ENCODE measurements at regions not wholly inside any gene's neighbourhood (a gene's known extent, or its start where the extent isn't known, plus 50 kb on each side); places are given as distances from the start of the nearest gene placed in this dataset.

DNA sequence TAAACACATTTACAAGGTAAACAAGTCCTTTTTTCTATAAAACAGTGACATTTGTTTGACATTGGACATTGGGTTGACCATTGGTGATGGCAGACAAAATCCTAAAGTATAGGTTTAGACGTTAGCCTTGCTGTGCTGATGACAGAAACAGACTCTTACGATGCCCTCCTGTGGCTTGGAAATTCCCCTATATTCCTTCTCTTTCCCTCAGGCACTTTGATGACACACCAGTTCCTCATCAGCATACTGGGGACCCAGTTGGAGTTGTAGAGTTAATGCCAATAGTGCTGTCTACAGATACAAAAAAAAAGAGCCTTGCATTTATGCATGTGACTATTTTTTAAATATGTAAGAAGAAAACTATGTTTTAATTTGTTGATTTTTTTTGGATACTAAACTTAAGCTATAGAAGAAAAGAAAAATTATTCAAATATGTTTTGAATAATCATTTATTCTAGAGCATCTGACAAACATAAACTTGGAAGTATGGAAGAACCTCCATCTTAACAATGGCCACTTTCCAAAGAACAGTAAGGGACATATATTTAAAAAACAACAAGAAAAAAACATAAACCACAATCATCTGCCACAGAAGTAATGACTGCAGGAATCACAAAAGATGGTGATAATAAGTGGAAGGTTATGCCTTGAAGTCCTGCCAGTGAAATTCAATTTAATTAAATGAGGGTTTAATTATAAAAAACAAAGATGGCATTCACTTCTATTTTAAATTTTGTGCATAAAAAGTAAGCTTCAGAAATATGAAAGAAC, 75.6 kb upstream of the SNCAIP start:
- no peaks in the 10 kb centered on the region for H3K9me1 ChIP-seq (replicated peaks; ENCODE audit: control insufficient read depth, extremely low read depth, insufficient read depth, low read length)
- intact Hi-C loops (cut with micrococcal nuclease) (no loop called here), dilution Hi-C loops (cut with MboI; ENCODE audit: extremely low pct_ligation_motif_present, low sequenced_read_pairs) (no loop called here)
- H3K79me2 ChIP-seq (ENCODE audit: control insufficient read depth, insufficient read depth, low read length): no peaks in the 10 kb centered on the region
- no peaks in the 10 kb centered on the region for H4K20me1 ChIP-seq (replicated peaks; ENCODE audit: control insufficient read depth, extremely low read depth, insufficient read depth, low read length)
- no peak overlapping the region for H3K4me3 ChIP-seq (replicated peaks in 1 of 3; ENCODE audit: insufficient read depth in 1 of 3, low read depth in 1 of 3, low read length in 3 of 3)
- POLR2A ChIA-PET: no interaction called here
- no peaks in the 10 kb centered on the region for H3K9me3 ChIP-seq (replicated peaks; ENCODE audit: control insufficient read depth, insufficient read depth, low read length)
- H3K27ac ChIP-seq (ENCODE audit: insufficient read depth, low read depth, low read length): no peak overlapping the region
- CTCF ChIA-PET: no interaction called here
- BruUV-seq (replicated peaks): no TSS peak
- FAIRE-seq (no peak), DNase-seq (ENCODE audit: low read depth, low spot score) (no peak)
- no peaks in the 10 kb centered on the region for H3K36me3 ChIP-seq (ENCODE audit: control insufficient read depth in 2 of 2, extremely low read depth in 1 of 2, insufficient read depth in 2 of 2, low read length in 2 of 2)
- H3K27me3 ChIP-seq (ENCODE audit: control insufficient read depth in 2 of 2, insufficient read depth in 2 of 2, low read length in 2 of 2): no peaks in the 10 kb centered on the region
- no peak overlapping the region for H3K4me2 ChIP-seq (ENCODE audit: insufficient read depth, low read length)
- no peak overlapping the region for H3K9ac ChIP-seq (replicated peaks; ENCODE audit: extremely low read depth, insufficient read depth, low read length)
- H2AFZ ChIP-seq (ENCODE audit: low read depth, low read length): no peak overlapping the region
- H3K4me1 ChIP-seq (ENCODE audit: control insufficient read depth, extremely low read depth, insufficient read depth, low read length): no peaks in the 10 kb centered on the region
- TF ChIP-seq POLR2AphosphoS5 (IDR thresholded peaks at IDR 0.05; ENCODE audit: insufficient read depth, low read depth, low read length): no peak
- TF ChIP-seq POLR2A (IDR thresholded peaks at IDR 0.05; ENCODE audit: low read depth, low read length): no peak
- TF ChIP-seq FOS (IDR thresholded peaks at IDR 0.05; ENCODE audit: borderline replicate concordance, insufficient read depth, low read length): no peak
- no peak for TF ChIP-seq GATA2 (IDR thresholded peaks at IDR 0.05; ENCODE audit: insufficient read depth, insufficient read length, low read depth, low read length)
- TF ChIP-seq EZH2 (IDR thresholded peaks at IDR 0.05; ENCODE audit: borderline replicate concordance, low read depth, low read length, severe bottlenecking): no peak
- TF ChIP-seq, protein P1, sequence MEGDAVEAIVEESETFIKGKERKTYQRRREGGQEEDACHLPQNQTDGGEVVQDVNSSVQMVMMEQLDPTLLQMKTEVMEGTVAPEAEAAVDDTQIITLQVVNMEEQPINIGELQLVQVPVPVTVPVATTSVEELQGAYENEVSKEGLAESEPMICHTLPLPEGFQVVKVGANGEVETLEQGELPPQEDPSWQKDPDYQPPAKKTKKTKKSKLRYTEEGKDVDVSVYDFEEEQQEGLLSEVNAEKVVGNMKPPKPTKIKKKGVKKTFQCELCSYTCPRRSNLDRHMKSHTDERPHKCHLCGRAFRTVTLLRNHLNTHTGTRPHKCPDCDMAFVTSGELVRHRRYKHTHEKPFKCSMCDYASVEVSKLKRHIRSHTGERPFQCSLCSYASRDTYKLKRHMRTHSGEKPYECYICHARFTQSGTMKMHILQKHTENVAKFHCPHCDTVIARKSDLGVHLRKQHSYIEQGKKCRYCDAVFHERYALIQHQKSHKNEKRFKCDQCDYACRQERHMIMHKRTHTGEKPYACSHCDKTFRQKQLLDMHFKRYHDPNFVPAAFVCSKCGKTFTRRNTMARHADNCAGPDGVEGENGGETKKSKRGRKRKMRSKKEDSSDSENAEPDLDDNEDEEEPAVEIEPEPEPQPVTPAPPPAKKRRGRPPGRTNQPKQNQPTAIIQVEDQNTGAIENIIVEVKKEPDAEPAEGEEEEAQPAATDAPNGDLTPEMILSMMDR (IDR thresholded peaks at IDR 0.05; ENCODE audit: extremely low read depth in 1 of 2, insufficient read depth in 1 of 2, low read depth in 1 of 2, low read length in 2 of 2): no peak
- TF ChIP-seq JUN (IDR thresholded peaks at IDR 0.05; ENCODE audit: borderline replicate concordance, insufficient read depth, insufficient read length, low read depth): no peak
- TF ChIP-seq, protein P2, sequence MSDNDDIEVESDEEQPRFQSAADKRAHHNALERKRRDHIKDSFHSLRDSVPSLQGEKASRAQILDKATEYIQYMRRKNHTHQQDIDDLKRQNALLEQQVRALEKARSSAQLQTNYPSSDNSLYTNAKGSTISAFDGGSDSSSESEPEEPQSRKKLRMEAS (IDR thresholded peaks at IDR 0.05; ENCODE audit: insufficient read depth, insufficient read length): no peak
- TF ChIP-seq MYC (IDR thresholded peaks at IDR 0.05; ENCODE audit: low read depth, low read length): no peak
